Smooth muscle cell (in vitro differentiated cells): ENCODE measurements at regions not wholly inside any gene's neighbourhood (a gene's known extent, or its start where the extent isn't known, plus 50 kb on each side); places are given as distances from the start of the nearest gene placed in this dataset.

ENCODE experiments used
- DNase-seq: peaks from one replicate; lab custom pipeline; 2025; ENCODE audit not compliant: unreplicated experiment; lab: John Stamatoyannopoulos, UW
- H2AFZ ChIP-seq: fragments of 200-600 bp; sonication (generic); 2 replicates; pipeline ENCODE4 v1.6.0; 2016; ENCODE audit warnings: antibody characterized with exemption, low read depth, mild to moderate bottlenecking
- H3F3A ChIP-seq: fragments of 200-600 bp; sonication (generic); 2 replicates; pipeline ENCODE4 v1.6.0; 2017; ENCODE audit warnings: antibody characterized with exemption, low read depth
- H3K27ac ChIP-seq: fragments of 200-600 bp; sonication (generic); 2 replicates; pipeline ENCODE4 v1.5.1; 2016; ENCODE audit warnings: low read depth, mild to moderate bottlenecking
- H3K27me3 ChIP-seq: fragments of 200-600 bp; sonication (generic); 2 replicates; pipeline ENCODE4 v1.6.1; 2016; ENCODE audit warnings: low read depth, mild to moderate bottlenecking
- H3K36me3 ChIP-seq: fragments of 200-600 bp; sonication (generic); 2 replicates; pipeline ENCODE4 v1.5.1; 2016; ENCODE audit warnings: low read depth
- H3K4me1 ChIP-seq: fragments of 200-600 bp; sonication (generic); 2 replicates; pipeline ENCODE4 v1.5.1; 2016; ENCODE audit warnings: low read depth
- H3K4me2 ChIP-seq: fragments of 200-600 bp; sonication (generic); 2 replicates; pipeline ENCODE4 v1.6.0; 2016; ENCODE audit warnings: mild to moderate bottlenecking
- H3K4me3 ChIP-seq: fragments of 200-600 bp; sonication (generic); 2 replicates; pipeline ENCODE4 v1.5.1; 2016; ENCODE audit warnings: mild to moderate bottlenecking
- H3K79me2 ChIP-seq: fragments of 200-600 bp; sonication (generic); 2 replicates; pipeline ENCODE4 v1.6.0; 2016; ENCODE audit warnings: low read depth, mild to moderate bottlenecking
- H3K9ac ChIP-seq: fragments of 200-600 bp; sonication (generic); 2 replicates; pipeline ENCODE4 v1.6.0; 2016; ENCODE audit warnings: low read depth
- H3K9me3 ChIP-seq: fragments of 200-600 bp; sonication (generic); replicated peaks from 2 replicates; pipeline ENCODE4 v1.5.1; 2016; ENCODE audit warnings: low read depth
- H4K20me1 ChIP-seq: fragments of 200-600 bp; sonication (generic); 2 replicates; pipeline ENCODE4 v1.6.0; 2016; ENCODE audit warnings: low read depth
- WGBS: methylation state at CpG from one replicate; pipeline ENCODE4 v1.1.7; 2016; ENCODE audit warnings: low lambda C conversion rate; 5-methylcytosine and 5-hydroxymethylcytosine counted together
- TF ChIP-seq, protein P1 (sequence below): fragments of 200-600 bp; sonication (generic); IDR thresholded peaks from 2 replicates; pipeline ENCODE4 v1.5.1; 2017; ENCODE audit warnings: borderline replicate concordance, mild to moderate bottlenecking, antibody characterized with exemption; ENCODE audit not compliant: insufficient read depth, poor library complexity, severe bottlenecking

GRCh38 chr4:27191592-27191991 lies 331.0 kb downstream of the STIM2 start:
- no peaks in the 10 kb centered on the region for H3K4me1 ChIP-seq
- H3K9ac ChIP-seq = no peak overlapping the region
- 24% methylated on average over 1 of the region's 1 CpG for WGBS
- no peak for DNase-seq
- H4K20me1 ChIP-seq = no peaks in the 10 kb centered on the region
- H3F3A ChIP-seq = no peaks in the 10 kb centered on the region
- H3K4me2 ChIP-seq = no peak overlapping the region
- TF ChIP-seq, protein P1, sequence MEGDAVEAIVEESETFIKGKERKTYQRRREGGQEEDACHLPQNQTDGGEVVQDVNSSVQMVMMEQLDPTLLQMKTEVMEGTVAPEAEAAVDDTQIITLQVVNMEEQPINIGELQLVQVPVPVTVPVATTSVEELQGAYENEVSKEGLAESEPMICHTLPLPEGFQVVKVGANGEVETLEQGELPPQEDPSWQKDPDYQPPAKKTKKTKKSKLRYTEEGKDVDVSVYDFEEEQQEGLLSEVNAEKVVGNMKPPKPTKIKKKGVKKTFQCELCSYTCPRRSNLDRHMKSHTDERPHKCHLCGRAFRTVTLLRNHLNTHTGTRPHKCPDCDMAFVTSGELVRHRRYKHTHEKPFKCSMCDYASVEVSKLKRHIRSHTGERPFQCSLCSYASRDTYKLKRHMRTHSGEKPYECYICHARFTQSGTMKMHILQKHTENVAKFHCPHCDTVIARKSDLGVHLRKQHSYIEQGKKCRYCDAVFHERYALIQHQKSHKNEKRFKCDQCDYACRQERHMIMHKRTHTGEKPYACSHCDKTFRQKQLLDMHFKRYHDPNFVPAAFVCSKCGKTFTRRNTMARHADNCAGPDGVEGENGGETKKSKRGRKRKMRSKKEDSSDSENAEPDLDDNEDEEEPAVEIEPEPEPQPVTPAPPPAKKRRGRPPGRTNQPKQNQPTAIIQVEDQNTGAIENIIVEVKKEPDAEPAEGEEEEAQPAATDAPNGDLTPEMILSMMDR = no peak
- no peaks in the 10 kb centered on the region for H3K9me3 ChIP-seq
- no peak overlapping the region for H2AFZ ChIP-seq
- H3K27me3 ChIP-seq = no peaks in the 10 kb centered on the region
- no peak overlapping the region for H3K4me3 ChIP-seq
- no peaks in the 10 kb centered on the region for H3K79me2 ChIP-seq
- H3K36me3 ChIP-seq = no peaks in the 10 kb centered on the region
- no peak overlapping the region for H3K27ac ChIP-seq

DNA sequence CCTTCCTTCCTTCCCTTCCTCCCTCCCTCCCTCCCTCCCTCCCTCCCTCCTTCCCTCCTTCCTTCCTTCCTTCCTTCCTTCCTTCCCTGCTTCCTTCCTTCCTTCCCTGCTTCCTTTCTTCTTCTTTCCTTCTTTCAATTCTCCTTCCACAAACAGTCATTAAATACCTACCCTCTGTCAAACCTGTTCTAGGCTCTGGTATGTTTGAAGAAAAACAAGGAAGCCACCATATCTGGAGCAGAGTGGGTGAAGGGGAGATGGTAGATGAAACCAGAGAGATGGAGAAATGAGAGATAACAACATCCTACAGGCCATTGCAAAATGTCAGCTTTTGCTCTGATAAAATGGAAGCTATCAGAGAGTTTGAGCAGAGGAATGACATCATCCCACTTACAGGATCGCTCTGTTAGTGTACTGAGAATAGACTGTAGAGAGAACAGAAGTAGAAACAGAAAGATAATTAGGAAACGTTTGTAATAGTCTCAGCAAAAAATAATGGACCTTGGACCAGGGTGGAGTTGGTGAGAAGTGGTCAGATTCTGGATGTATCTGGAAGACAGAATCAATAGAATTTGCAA lies 334.0 kb downstream of the STIM2 start:
- no peaks in the 10 kb centered on the region for H3F3A ChIP-seq
- no peaks in the 10 kb centered on the region for H3K9me3 ChIP-seq
- H3K27ac ChIP-seq = no peak overlapping the region
- TF ChIP-seq, protein P1 = no peak
- 26% methylated on average over 2 of the region's 2 CpGs for WGBS
- H3K4me1 ChIP-seq = no peaks in the 10 kb centered on the region
- H3K79me2 ChIP-seq = no peaks in the 10 kb centered on the region
- no peak for DNase-seq
- H3K4me2 ChIP-seq = no peak overlapping the region
- no peaks in the 10 kb centered on the region for H3K27me3 ChIP-seq
- H4K20me1 ChIP-seq = no peaks in the 10 kb centered on the region
- H3K36me3 ChIP-seq = no peaks in the 10 kb centered on the region
- no peak overlapping the region for H3K9ac ChIP-seq
- no peak overlapping the region for H3K4me3 ChIP-seq
- peak overlapping the region; percentile 10 for H2AFZ ChIP-seq

- TF ChIP-seq, protein P1 = no peak
- no peaks in the 10 kb centered on the region for H3F3A ChIP-seq
- H4K20me1 ChIP-seq = no peaks in the 10 kb centered on the region
- no peak overlapping the region for H3K9ac ChIP-seq
- no peaks in the 10 kb centered on the region for H3K9me3 ChIP-seq
- H3K4me1 ChIP-seq = peaks cover 4% of the 10 kb centered on the region
- no peak overlapping the region for H3K4me3 ChIP-seq
- no peak overlapping the region for H3K4me2 ChIP-seq
- no peaks in the 10 kb centered on the region for H3K79me2 ChIP-seq
- no peaks in the 10 kb centered on the region for H3K36me3 ChIP-seq
- 19% methylated on average over 2 of the region's 2 CpGs for WGBS
- H3K27ac ChIP-seq = no peak overlapping the region
- no peak for DNase-seq
- no peak overlapping the region for H2AFZ ChIP-seq
- H3K27me3 ChIP-seq = no peaks in the 10 kb centered on the region
Measured at GRCh38 chr4:27198246-27198645, 337.6 kb downstream of the STIM2 start.

DNA sequence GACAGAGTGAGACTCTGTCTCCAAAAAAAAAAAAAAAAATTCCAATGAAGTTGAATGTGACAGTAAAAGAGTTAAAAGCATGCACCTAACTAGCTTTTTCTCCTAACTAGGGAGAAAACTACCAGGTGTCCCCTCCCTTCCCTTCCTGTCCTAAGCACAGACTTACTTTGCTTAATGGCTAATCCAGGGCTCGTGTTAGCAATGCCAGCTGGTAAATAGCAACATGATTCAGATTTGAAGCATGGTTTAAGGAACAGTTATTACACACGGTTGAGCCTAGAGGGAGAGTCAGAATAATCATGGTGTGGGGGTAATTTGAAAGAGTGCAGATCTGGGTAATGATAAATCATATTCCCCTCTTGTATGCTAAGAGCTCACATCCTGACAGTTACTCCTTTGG lies 338.3 kb downstream of the STIM2 start:
- H3K4me2 ChIP-seq = no peak overlapping the region
- peaks cover 4% of the 10 kb centered on the region for H3K4me1 ChIP-seq
- TF ChIP-seq, protein P1 = no peak
- no peak overlapping the region for H3K27ac ChIP-seq
- H3K9ac ChIP-seq = no peak overlapping the region
- no peaks in the 10 kb centered on the region for H4K20me1 ChIP-seq
- no peak for DNase-seq
- H3K9me3 ChIP-seq = no peaks in the 10 kb centered on the region
- H3F3A ChIP-seq = no peaks in the 10 kb centered on the region
- H3K79me2 ChIP-seq = no peaks in the 10 kb centered on the region
- H3K36me3 ChIP-seq = no peaks in the 10 kb centered on the region
- H3K4me3 ChIP-seq = no peak overlapping the region
- 26% methylated on average over 2 of the region's 2 CpGs for WGBS
- no peak overlapping the region for H2AFZ ChIP-seq
- no peaks in the 10 kb centered on the region for H3K27me3 ChIP-seq
